Lower lobe of right lung (tissue), 2 donors: ENCODE measurements at regions not wholly inside any gene's neighbourhood (a gene's known extent, or its start where the extent isn't known, plus 50 kb on each side); places are given as distances from the start of the nearest gene placed in this dataset.

Source experiments
- ATAC-seq, 2 donors: fragments of 200-7000 bp; cut with Tn5 transposase; one replicate each; pipeline ENCODE4 v1.9.1; 2020 to 2022; ENCODE audit warnings: mild to moderate bottlenecking in 2 of 2, moderate library complexity in 2 of 2
- DNase-seq: peaks from one replicate; pipeline ENCODE4 v3.0.0-alpha.2; 2020
- H3K27ac ChIP-seq: fragments of 200-600 bp; one replicate; pipeline ENCODE4 v1.8.0; 2022
- H3K27me3 ChIP-seq: fragments of 200-600 bp; one replicate; pipeline ENCODE4 v1.8.0; 2022; ENCODE audit warnings: low read depth
- H3K36me3 ChIP-seq: fragments of 200-600 bp; one replicate; pipeline ENCODE4 v1.8.0; 2022; ENCODE audit warnings: mild to moderate bottlenecking
- H3K4me1 ChIP-seq: fragments of 200-600 bp; one replicate; pipeline ENCODE4 v1.8.0; 2022
- H3K4me3 ChIP-seq: fragments of 200-600 bp; one replicate; pipeline ENCODE4 v1.8.0; 2022; ENCODE audit warnings: mild to moderate bottlenecking
- H3K9me3 ChIP-seq: fragments of 200-600 bp; one replicate; pipeline ENCODE4 v1.8.0; 2022
- CTCF ChIP-seq: fragments of 200-600 bp; IDR thresholded peaks from one replicate; pipeline ENCODE4 v1.8.0; 2022; ENCODE audit warnings: antibody characterized with exemption, mild to moderate bottlenecking
- intact Hi-C: fragments of 100-400 bp; cut with DNase I; formaldehyde crosslinking; loops from one replicate; pipeline ENCODE4 v1.11.0; 2022
- donor health status: DM: no; HTN: yes; CAD: no; lungs with severe emphysema.

GRCh38 chr13:31081316-31081715 is 80.4 kb downstream of the HSPH1 start:
- peaks cover 4% of the 10 kb centered on the region for H3K27me3 ChIP-seq
- H3K9me3 ChIP-seq: no peaks in the 10 kb centered on the region
- H3K27ac ChIP-seq: no peak overlapping the region
- DNase-seq (no peak), ATAC-seq (peak in 1 of 2 donors; percentile 37)
- no peak overlapping the region for H3K4me3 ChIP-seq
- TF ChIP-seq CTCF: no peak
- intact Hi-C loops: no loop called here
- no peaks in the 10 kb centered on the region for H3K4me1 ChIP-seq
- no peaks in the 10 kb centered on the region for H3K36me3 ChIP-seq

DNA sequence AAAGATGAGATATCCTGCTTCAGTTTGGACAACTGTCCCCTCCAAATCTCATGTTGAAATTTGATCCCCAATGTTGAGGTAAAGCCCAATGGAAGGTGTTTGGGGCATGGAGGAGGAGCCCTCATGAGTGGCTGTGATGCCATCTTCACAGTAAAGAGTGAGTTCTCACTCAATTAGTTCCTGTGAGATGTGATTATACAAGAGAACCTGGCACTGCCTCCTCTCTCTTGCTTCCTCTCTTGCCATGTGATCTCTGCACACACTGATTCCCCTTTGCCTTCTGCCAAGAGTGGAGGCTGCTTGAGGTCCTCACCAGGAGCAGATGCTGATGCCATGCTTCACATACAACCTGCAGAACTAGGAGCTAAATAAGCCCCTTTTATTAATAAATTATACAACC is 86.9 kb downstream of the HSPH1 start:
- Histone ChIP-seq H3K27ac (no peak overlapping the region), H3K9me3 (no peaks in the 10 kb centered on the region), H3K36me3 (no peaks in the 10 kb centered on the region), H3K27me3 (no peaks in the 10 kb centered on the region), H3K4me3 (no peak overlapping the region), H3K4me1 (no peaks in the 10 kb centered on the region)
- ATAC-seq (peak in 1 of 2 donors; percentile 48), DNase-seq (no peak)
- intact Hi-C loops: no loop called here
- no peak for TF ChIP-seq CTCF

- no peak overlapping the region for H3K27ac ChIP-seq
- H3K36me3 ChIP-seq: no peaks in the 10 kb centered on the region
- ATAC-seq: peak; percentile 74 to 82
- no peaks in the 10 kb centered on the region for H3K27me3 ChIP-seq
- DNase-seq: no peak
- no peaks in the 10 kb centered on the region for H3K9me3 ChIP-seq
- no peaks in the 10 kb centered on the region for H3K4me1 ChIP-seq
- H3K4me3 ChIP-seq: no peak overlapping the region
- no peak for TF ChIP-seq CTCF
- intact Hi-C loops: no loop called here
Observed at GRCh38 chr13:31073859-31074718, 87.6 kb downstream of the HSPH1 start.

DNA sequence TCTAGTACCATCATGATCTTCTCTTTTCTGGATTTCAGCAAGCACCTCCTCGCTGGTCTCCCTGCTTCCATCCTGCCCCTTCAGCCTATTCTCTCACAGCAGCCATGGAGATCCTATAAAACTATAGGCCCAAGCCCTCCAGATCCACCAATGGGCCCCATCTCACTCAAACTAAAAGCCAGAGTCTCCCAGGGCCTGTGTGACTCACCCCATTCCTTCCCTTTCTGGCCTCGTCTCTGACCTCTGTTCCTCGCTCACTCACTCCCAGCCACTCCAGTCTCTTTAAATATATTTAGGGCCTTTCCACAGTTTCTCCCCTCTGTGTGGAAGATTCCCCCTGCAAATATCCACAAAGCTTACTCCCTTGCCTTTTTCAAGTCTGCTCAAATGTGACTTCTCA is 89.7 kb downstream of the HSPH1 start:
- no peak for ATAC-seq
- Histone ChIP-seq H3K27me3 (no peaks in the 10 kb centered on the region), H3K4me3 (no peak overlapping the region), H3K4me1 (no peaks in the 10 kb centered on the region), H3K36me3 (no peaks in the 10 kb centered on the region), H3K9me3 (no peaks in the 10 kb centered on the region), H3K27ac (no peak overlapping the region)
- no peak for TF ChIP-seq CTCF
- intact Hi-C loops: no loop called here
- DNase-seq: no peak

DNA sequence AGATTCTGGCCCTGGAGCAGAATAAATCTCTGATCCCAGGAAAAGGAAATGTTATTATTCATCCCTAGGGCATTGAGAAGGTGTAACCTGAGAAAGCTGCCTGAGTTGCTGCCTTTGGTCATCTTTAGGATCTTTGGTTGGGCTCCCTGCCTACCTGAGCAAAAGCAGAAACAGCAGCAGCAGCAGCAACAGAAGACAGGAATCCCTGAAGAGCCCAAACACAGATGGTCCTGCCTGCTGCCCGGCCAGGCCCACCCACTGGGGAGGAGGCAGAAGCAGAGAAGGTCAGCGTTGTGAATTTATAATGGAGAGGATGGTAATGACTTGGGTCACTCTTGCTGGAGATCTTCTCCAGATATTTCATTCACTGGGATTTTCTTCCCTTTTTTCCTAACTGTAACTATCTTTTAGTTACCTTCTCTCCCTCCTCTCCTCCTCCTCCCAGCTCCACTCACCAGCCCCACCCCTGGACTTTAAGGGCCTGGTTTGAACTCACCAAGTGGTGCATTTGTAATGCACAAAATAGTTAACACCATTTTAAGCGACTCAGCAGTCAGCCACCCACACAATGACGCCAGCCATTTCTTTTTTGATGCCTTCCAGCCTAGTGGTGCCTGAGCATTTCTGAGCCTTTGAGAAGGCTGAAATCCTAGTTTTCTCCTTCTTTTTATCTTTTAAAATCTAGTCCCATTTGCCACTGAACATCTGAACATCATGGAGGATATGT is 91.7 kb downstream of the HSPH1 start:
- no peaks in the 10 kb centered on the region for H3K36me3 ChIP-seq
- intact Hi-C loops: no loop called here
- H3K4me3 ChIP-seq: no peak overlapping the region
- no peak for TF ChIP-seq CTCF
- no peaks in the 10 kb centered on the region for H3K9me3 ChIP-seq
- no peak for DNase-seq
- H3K27ac ChIP-seq: no peak overlapping the region
- no peaks in the 10 kb centered on the region for H3K27me3 ChIP-seq
- no peak for ATAC-seq
- H3K4me1 ChIP-seq: no peaks in the 10 kb centered on the region
